Kidney (tissue), 13 donors: ENCODE measurements at regions not wholly inside any gene's neighbourhood (a gene's known extent, or its start where the extent isn't known, plus 50 kb on each side); places are given as distances from the start of the nearest gene placed in this dataset.

Experiments used
- DNase-seq, 5 donors: peaks; one replicate each; pipeline ENCODE4 v3.0.0-alpha.2; 2013 to 2020
- FAIRE-seq: peaks from 2 replicates; lab custom pipeline; 2012; peaks lifted over from hg19 to GRCh38; lab: Jason Lieb, UNC
- H3K27ac ChIP-seq, 2 donors: one replicate each; pipeline ENCODE4 v1.7.0; 2013; ENCODE audit warnings: low read depth in 2 of 2, low read length in 2 of 2, inconsistent platforms in 1 of 2
- H3K27me3 ChIP-seq: one replicate; pipeline ENCODE4 v1.7.1; 2013; ENCODE audit warnings: low read length, inconsistent platforms; ENCODE audit not compliant: control insufficient read depth, insufficient read depth
- H3K36me3 ChIP-seq, 3 donors: one replicate each; pipeline versions ENCODE4 v1.7.0 to v1.7.1; 2013; ENCODE audit warnings: low read length in 3 of 3, control low read depth in 1 of 3, inconsistent platforms in 1 of 3; ENCODE audit not compliant: insufficient read depth in 3 of 3, control insufficient read depth in 2 of 3
- H3K4me1 ChIP-seq, 3 donors: one replicate each; pipeline versions ENCODE4 v1.7.0 to v1.7.1; 2013; ENCODE audit warnings: low read length in 3 of 3, inconsistent platforms in 1 of 3, low read depth in 1 of 3; ENCODE audit not compliant: control insufficient read depth in 2 of 3, insufficient read depth in 2 of 3
- H3K4me3 ChIP-seq, 3 donors: one replicate each; pipeline versions ENCODE4 v1.7.0 to v1.8.1; 2013; ENCODE audit warnings: low read length in 3 of 3, control low read depth in 1 of 3, inconsistent platforms in 1 of 3
- H3K9ac ChIP-seq, 3 donors: one replicate each; pipeline versions ENCODE4 v1.7.0 to v1.7.1; 2013; ENCODE audit warnings: low read length in 3 of 3, control low read depth in 1 of 3, inconsistent platforms in 1 of 3
- H3K9me3 ChIP-seq, 3 donors: one replicate each; pipeline versions ENCODE4 v1.7.0 to v1.7.1; 2013; ENCODE audit warnings: low read length in 3 of 3, control low read depth in 1 of 3, inconsistent platforms in 1 of 3; ENCODE audit not compliant: control insufficient read depth in 2 of 3, insufficient read depth in 1 of 3
- intact Hi-C: fragments of 100-400 bp; cut with DNase I; formaldehyde crosslinking; loops from one replicate; pipeline ENCODE4 v1.11.1; 2022
- TF ChIP-seq, protein P1 (sequence below): IDR thresholded peaks from 3 replicates; pipeline ENCODE4 v1.5.1; 2012; ENCODE audit warnings: mild to moderate bottlenecking, moderate library complexity, borderline replicate concordance; ENCODE audit not compliant: insufficient read depth; ENCODE audit errors: extremely low read depth
- donor health status: control.
- donor health status: control.
- donor health status: control.
- donor health status: control.
- donor health status: control.
- donor health status: DM: yes; HTN: yes; CAD: no.
- donor health status: Normal renal cell carcinoma (clear cell type).

DNA sequence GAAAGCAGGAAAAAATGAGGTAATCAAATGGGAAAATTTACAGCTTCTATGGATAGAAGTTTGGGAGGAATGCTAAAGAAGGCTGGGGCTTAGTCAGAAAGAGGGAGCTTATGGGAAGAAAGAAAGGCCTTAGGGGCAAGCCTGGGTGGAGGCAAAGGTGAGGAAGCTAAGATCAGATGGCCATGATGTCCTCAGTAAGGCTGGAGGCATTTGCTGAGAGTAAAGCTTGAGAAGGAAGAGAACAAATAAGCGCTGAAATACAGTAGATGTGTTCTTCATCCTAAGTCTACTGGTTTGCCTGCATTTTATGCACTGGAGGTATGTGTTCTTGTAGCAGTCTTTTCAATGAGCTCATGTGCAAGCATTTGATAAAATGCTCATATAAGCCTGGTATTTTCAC is 355.4 kb downstream of the BRINP2 start:
- H3K9me3 ChIP-seq: no peaks in the 10 kb centered on the region

DNA sequence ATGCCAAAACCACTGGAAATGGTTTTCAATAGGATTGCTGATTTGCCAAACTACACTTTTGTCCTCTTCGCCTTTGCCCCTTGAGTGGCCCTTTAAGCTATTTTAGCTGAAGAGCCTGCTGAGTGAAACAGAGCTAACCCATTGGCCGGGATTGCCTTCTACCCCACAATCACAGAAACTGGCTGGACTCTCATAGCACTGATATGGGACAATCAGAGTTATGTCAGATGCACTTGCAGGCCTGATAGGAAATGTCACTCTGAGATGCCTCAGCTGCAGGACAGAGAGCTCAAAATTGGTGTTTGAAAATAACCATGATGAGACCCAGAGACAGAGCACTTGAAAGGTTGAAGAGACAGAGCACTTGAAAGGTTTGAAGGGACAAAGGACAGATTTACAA is 354.4 kb downstream of the BRINP2 start:
- Histone ChIP-seq H3K9ac (no peak overlapping the region), H3K27ac (no peak overlapping the region), H3K4me1 (no peaks in the 10 kb centered on the region), H3K9me3 (no peaks in the 10 kb centered on the region), H3K27me3 (no peaks in the 10 kb centered on the region), H3K36me3 (no peaks in the 10 kb centered on the region), H3K4me3 (no peak overlapping the region)
- FAIRE-seq (no peak), DNase-seq (no peak)
- TF ChIP-seq, protein P1, sequence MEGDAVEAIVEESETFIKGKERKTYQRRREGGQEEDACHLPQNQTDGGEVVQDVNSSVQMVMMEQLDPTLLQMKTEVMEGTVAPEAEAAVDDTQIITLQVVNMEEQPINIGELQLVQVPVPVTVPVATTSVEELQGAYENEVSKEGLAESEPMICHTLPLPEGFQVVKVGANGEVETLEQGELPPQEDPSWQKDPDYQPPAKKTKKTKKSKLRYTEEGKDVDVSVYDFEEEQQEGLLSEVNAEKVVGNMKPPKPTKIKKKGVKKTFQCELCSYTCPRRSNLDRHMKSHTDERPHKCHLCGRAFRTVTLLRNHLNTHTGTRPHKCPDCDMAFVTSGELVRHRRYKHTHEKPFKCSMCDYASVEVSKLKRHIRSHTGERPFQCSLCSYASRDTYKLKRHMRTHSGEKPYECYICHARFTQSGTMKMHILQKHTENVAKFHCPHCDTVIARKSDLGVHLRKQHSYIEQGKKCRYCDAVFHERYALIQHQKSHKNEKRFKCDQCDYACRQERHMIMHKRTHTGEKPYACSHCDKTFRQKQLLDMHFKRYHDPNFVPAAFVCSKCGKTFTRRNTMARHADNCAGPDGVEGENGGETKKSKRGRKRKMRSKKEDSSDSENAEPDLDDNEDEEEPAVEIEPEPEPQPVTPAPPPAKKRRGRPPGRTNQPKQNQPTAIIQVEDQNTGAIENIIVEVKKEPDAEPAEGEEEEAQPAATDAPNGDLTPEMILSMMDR: no peak
- intact Hi-C loops: no loop called here

More for the DNA sequence above, 355.4 kb downstream of the BRINP2 start:
- intact Hi-C loops: no loop called here
- no peak overlapping the region for H3K27ac ChIP-seq
- DNase-seq (no peak), FAIRE-seq (no peak)
- no peaks in the 10 kb centered on the region for H3K27me3 ChIP-seq
- no peaks in the 10 kb centered on the region for H3K36me3 ChIP-seq
- no peak overlapping the region for H3K9ac ChIP-seq
- no peaks in the 10 kb centered on the region for H3K4me1 ChIP-seq
- H3K4me3 ChIP-seq: no peak overlapping the region
- TF ChIP-seq, protein P1: no peak

DNA sequence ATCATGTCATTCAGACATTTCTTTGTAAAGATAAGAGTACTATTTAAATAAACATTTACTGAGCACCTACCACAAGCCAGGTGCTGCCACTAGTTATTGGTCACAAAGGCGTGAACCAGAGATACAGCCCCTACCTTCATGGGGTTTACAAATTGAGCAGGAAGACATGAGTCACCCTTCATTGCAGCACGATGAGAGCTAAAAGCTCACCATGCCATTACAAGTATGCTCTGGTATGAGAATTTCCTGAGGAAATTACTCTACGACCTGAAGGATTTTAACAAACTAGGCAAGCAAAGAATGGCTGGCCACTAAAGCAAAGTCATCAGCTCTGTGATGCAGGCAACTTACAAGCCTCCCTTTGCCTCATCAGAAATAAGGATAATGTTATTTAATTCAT is 346.8 kb downstream of the BRINP2 start:
- FAIRE-seq: no peak
- intact Hi-C loops: no loop called here
- H3K9ac ChIP-seq: no peak overlapping the region

More for the DNA sequence above, 346.8 kb downstream of the BRINP2 start:
- Histone ChIP-seq H3K9me3 (no peaks in the 10 kb centered on the region), H3K4me3 (no peak overlapping the region), H3K36me3 (no peaks in the 10 kb centered on the region), H3K27me3 (no peaks in the 10 kb centered on the region), H3K27ac (no peak overlapping the region), H3K4me1 (no peaks in the 10 kb centered on the region)
- no peak for DNase-seq
- TF ChIP-seq, protein P1: no peak
